KMS-11 (cell line): ENCODE measurements at regions not wholly inside any gene's neighbourhood (a gene's known extent, or its start where the extent isn't known, plus 50 kb on each side); places are given as distances from the start of the nearest gene placed in this dataset.

Experiments
- H2AFZ ChIP-seq: fragments of 200-600 bp; sonication (generic); 2 replicates; pipeline ENCODE4 v1.6.1; 2016; ENCODE audit warnings: antibody characterized with exemption, mixed run types, low read depth
- H3K27ac ChIP-seq: fragments of 200-600 bp; sonication (generic); 2 replicates; pipeline ENCODE4 v1.6.1; 2016; ENCODE audit warnings: mild to moderate bottlenecking, mixed run types
- H3K27me3 ChIP-seq: fragments of 200-600 bp; sonication (generic); 2 replicates; pipeline ENCODE4 v1.6.1; 2017; ENCODE audit warnings: mild to moderate bottlenecking, low read depth, mixed run types, moderate library complexity; ENCODE audit not compliant: insufficient read depth
- H3K36me3 ChIP-seq: fragments of 200-600 bp; sonication (generic); 2 replicates; pipeline ENCODE4 v1.6.1; 2017; ENCODE audit warnings: mild to moderate bottlenecking, mixed run types; ENCODE audit not compliant: insufficient read depth
- H3K4me1 ChIP-seq: fragments of 200-600 bp; sonication (generic); 2 replicates; pipeline ENCODE4 v1.6.1; 2016; ENCODE audit warnings: mild to moderate bottlenecking, low read depth, mixed run types; ENCODE audit not compliant: poor library complexity, severe bottlenecking
- H3K4me2 ChIP-seq: fragments of 200-600 bp; sonication (generic); 2 replicates; pipeline ENCODE4 v1.7.0; 2016; ENCODE audit warnings: mild to moderate bottlenecking, mixed run types
- H3K4me3 ChIP-seq: fragments of 200-600 bp; sonication (generic); IDR thresholded peaks from 2 replicates; pipeline ENCODE4 v1.6.1; 2017; ENCODE audit warnings: low read depth, low read length, mixed read lengths; ENCODE audit not compliant: insufficient read depth
- H3K79me2 ChIP-seq: fragments of 200-600 bp; sonication (generic); 2 replicates; pipeline ENCODE4 v1.6.1; 2016; ENCODE audit warnings: low read depth, mixed run types; ENCODE audit not compliant: insufficient read depth
- H3K9ac ChIP-seq: fragments of 200-600 bp; sonication (generic); 2 replicates; pipeline ENCODE4 v1.6.1; 2016; ENCODE audit warnings: mild to moderate bottlenecking, mixed run types
- H4K20me1 ChIP-seq: fragments of 200-600 bp; sonication (generic); 2 replicates; pipeline ENCODE4 v1.6.1; 2016; ENCODE audit warnings: mild to moderate bottlenecking, mixed run types; ENCODE audit not compliant: insufficient read depth
- CTCF ChIP-seq: fragments of 200-600 bp; sonication (generic); conservative IDR thresholded peaks from 2 replicates; pipeline ENCODE4 v1.6.1; 2017; ENCODE audit warnings: low read depth, mild to moderate bottlenecking, antibody characterized with exemption, low read length, moderate library complexity, mixed read lengths

- H2AFZ ChIP-seq = no peak overlapping the region
- H4K20me1 ChIP-seq = no peaks in the 10 kb centered on the region
- TF ChIP-seq CTCF = no peak
- H3K27ac ChIP-seq = no peak overlapping the region
- no peaks in the 10 kb centered on the region for H3K4me1 ChIP-seq
- no peak overlapping the region for H3K4me2 ChIP-seq
- no peak overlapping the region for H3K9ac ChIP-seq
- no peaks in the 10 kb centered on the region for H3K27me3 ChIP-seq
- no peaks in the 10 kb centered on the region for H3K79me2 ChIP-seq
- no peaks in the 10 kb centered on the region for H3K36me3 ChIP-seq
- no peak overlapping the region for H3K4me3 ChIP-seq
Observed at GRCh38 chr16:9337308-9338032, 246.0 kb downstream of the HAPSTR1 start.

GRCh38 chr16:9338068-9338467 lies 246.6 kb downstream of the HAPSTR1 start:
- Histone ChIP-seq H3K4me1 (no peaks in the 10 kb centered on the region), H3K4me2 (no peak overlapping the region), H2AFZ (no peak overlapping the region), H3K27ac (no peak overlapping the region), H3K79me2 (no peaks in the 10 kb centered on the region), H4K20me1 (no peaks in the 10 kb centered on the region), H3K36me3 (no peaks in the 10 kb centered on the region), H3K27me3 (no peaks in the 10 kb centered on the region), H3K9ac (no peak overlapping the region), H3K4me3 (no peak overlapping the region)
- no peak for TF ChIP-seq CTCF

- Histone ChIP-seq H3K9ac (no peak overlapping the region), H3K4me3 (no peak overlapping the region), H3K4me2 (no peak overlapping the region), H3K79me2 (no peaks in the 10 kb centered on the region), H4K20me1 (no peaks in the 10 kb centered on the region), H3K27me3 (no peaks in the 10 kb centered on the region), H2AFZ (no peak overlapping the region), H3K27ac (no peak overlapping the region), H3K4me1 (no peaks in the 10 kb centered on the region), H3K36me3 (no peaks in the 10 kb centered on the region)
- no peak for TF ChIP-seq CTCF
Observed at GRCh38 chr16:9338510-9338909, 247.1 kb downstream of the HAPSTR1 start.

GRCh38 chr16:9340526-9341256 lies 249.2 kb downstream of the HAPSTR1 start:
- H4K20me1 ChIP-seq = no peaks in the 10 kb centered on the region
- no peak overlapping the region for H3K4me2 ChIP-seq
- TF ChIP-seq CTCF = no peak
- H3K36me3 ChIP-seq = no peaks in the 10 kb centered on the region
- H3K27ac ChIP-seq = no peak overlapping the region
- H3K4me3 ChIP-seq = no peak overlapping the region
- no peak overlapping the region for H3K9ac ChIP-seq
- H3K4me1 ChIP-seq = no peaks in the 10 kb centered on the region
- no peak overlapping the region for H2AFZ ChIP-seq
- H3K79me2 ChIP-seq = no peaks in the 10 kb centered on the region
- no peaks in the 10 kb centered on the region for H3K27me3 ChIP-seq
